Loucy (cell line): ENCODE measurements at regions not wholly inside any gene's neighbourhood (a gene's known extent, or its start where the extent isn't known, plus 50 kb on each side); places are given as distances from the start of the nearest gene placed in this dataset.

Experiments
- H2AFZ ChIP-seq: fragments of 200-600 bp; sonication (generic); 2 replicates; pipeline ENCODE4 v1.6.0; 2016; ENCODE audit warnings: antibody characterized with exemption, mild to moderate bottlenecking, low read length, moderate library complexity
- H3F3A ChIP-seq: fragments of 200-600 bp; 2 replicates; pipeline ENCODE4 v1.6.0; 2016; ENCODE audit warnings: antibody characterized with exemption, low read depth, mild to moderate bottlenecking
- H3K27me3 ChIP-seq: fragments of 200-600 bp; sonication (generic); 2 replicates; pipeline ENCODE4 v1.6.1; 2014; ENCODE audit warnings: low read length, mild to moderate bottlenecking; ENCODE audit not compliant: insufficient read depth, poor library complexity, severe bottlenecking
- H3K36me3 ChIP-seq: fragments of 200-600 bp; sonication (generic); 2 replicates; pipeline ENCODE4 v1.6.1; 2016; ENCODE audit warnings: low read length; ENCODE audit not compliant: insufficient read depth
- H3K4me1 ChIP-seq: fragments of 200-600 bp; sonication (generic); 2 replicates; pipeline ENCODE4 v1.5.1; 2014; ENCODE audit warnings: low read length, mild to moderate bottlenecking; ENCODE audit not compliant: insufficient read depth, poor library complexity, severe bottlenecking
- H3K4me2 ChIP-seq: fragments of 200-600 bp; sonication (generic); 2 replicates; pipeline ENCODE4 v1.6.0; 2014; ENCODE audit warnings: antibody characterized with exemption, low read length, low read depth, mild to moderate bottlenecking; ENCODE audit not compliant: poor library complexity, severe bottlenecking
- H3K4me3 ChIP-seq: fragments of 200-600 bp; sonication (generic); 2 replicates; pipeline ENCODE4 v1.5.1; 2014; ENCODE audit warnings: low read length, mild to moderate bottlenecking, mixed read lengths; ENCODE audit not compliant: poor library complexity, severe bottlenecking
- H3K79me2 ChIP-seq: fragments of 200-600 bp; sonication (generic); 2 replicates; pipeline ENCODE4 v1.6.1; 2014; ENCODE audit warnings: low read length; ENCODE audit not compliant: insufficient read depth
- H3K9ac ChIP-seq: fragments of 200-600 bp; sonication (generic); 2 replicates; pipeline ENCODE4 v1.6.0; 2014; ENCODE audit warnings: mild to moderate bottlenecking, low read depth, low read length, moderate library complexity; ENCODE audit not compliant: poor library complexity, severe bottlenecking
- H3K9me2 ChIP-seq: fragments of 200-600 bp; sonication (generic); replicated peaks from 2 replicates; pipeline ENCODE4 v1.6.1; 2016; ENCODE audit warnings: low read depth, low read length, mixed read lengths
- H3K9me3 ChIP-seq: fragments of 200-600 bp; sonication (generic); 2 replicates; pipeline ENCODE4 v1.6.1; 2014; ENCODE audit warnings: mild to moderate bottlenecking, antibody characterized with exemption, low read length, low read depth; ENCODE audit not compliant: insufficient read depth
- H4K20me1 ChIP-seq: fragments of 200-600 bp; sonication (generic); 2 replicates; pipeline ENCODE4 v1.6.0; 2014; ENCODE audit warnings: antibody characterized with exemption, low read length, mild to moderate bottlenecking; ENCODE audit not compliant: insufficient read depth, poor library complexity, severe bottlenecking
- CTCF ChIP-seq: fragments of 200-600 bp; sonication (generic); conservative IDR thresholded peaks from 2 replicates; pipeline ENCODE4 v1.5.1; 2014; ENCODE audit warnings: mild to moderate bottlenecking, antibody characterized with exemption, low read length
- EZH2phosphoT487 ChIP-seq: fragments of 200-600 bp; IDR thresholded peaks from 2 replicates; pipeline ENCODE4 v1.6.1; 2018; ENCODE audit warnings: antibody characterized with exemption, mild to moderate bottlenecking, moderate library complexity, borderline replicate concordance

DNA sequence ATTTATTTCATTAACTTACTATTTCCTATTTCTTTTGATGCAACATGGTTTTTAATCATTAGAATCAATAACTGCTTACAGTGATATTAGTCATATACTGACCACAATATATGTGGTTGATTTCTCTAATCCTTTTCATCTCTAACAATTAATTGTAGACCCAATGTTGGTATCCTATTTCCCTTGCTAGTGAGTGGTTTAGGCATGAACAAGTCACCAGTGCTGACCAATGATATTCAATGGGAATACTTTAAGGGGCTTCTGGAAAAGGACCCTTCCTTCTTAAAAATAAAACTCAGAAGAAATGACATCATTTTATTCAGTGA, 672.4 kb upstream of the GRAMD2B start:
- no peaks in the 10 kb centered on the region for H3K9me3 ChIP-seq
- H3F3A ChIP-seq: no peaks in the 10 kb centered on the region
- H3K9me2 ChIP-seq: no peaks in the 10 kb centered on the region
- no peak for TF ChIP-seq CTCF
- no peak for TF ChIP-seq EZH2phosphoT487
- no peak overlapping the region for H3K9ac ChIP-seq
- no peaks in the 10 kb centered on the region for H3K79me2 ChIP-seq
- no peak overlapping the region for H2AFZ ChIP-seq
- no peak overlapping the region for H3K4me3 ChIP-seq
- no peaks in the 10 kb centered on the region for H3K36me3 ChIP-seq
- H3K27me3 ChIP-seq: no peaks in the 10 kb centered on the region
- no peaks in the 10 kb centered on the region for H4K20me1 ChIP-seq
- H3K4me2 ChIP-seq: no peak overlapping the region
- no peaks in the 10 kb centered on the region for H3K4me1 ChIP-seq

- H3F3A ChIP-seq: no peaks in the 10 kb centered on the region
Observed at GRCh38 chr5:125756456-125756855, 666.8 kb upstream of the GRAMD2B start.

DNA sequence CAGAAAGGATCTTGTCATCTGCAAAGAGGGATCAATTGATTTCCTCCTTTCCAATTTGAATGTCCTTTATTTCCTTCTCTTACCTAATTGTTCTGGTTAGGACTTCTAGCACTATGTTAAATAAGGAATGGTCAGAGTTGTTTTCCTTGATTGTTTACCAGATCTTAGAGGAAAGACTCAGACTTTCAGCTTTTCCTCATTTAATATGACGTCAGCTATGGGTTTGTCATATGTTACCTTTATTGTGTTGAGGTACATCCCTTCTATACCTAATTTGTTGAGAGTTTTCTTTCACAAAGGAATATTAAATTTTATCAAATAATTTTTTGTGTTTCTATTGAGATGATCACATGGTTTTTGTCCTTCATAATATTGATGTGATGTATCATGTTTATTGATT, 656.5 kb upstream of the GRAMD2B start:
- H3K4me3 ChIP-seq: no peak overlapping the region
- H3K79me2 ChIP-seq: no peaks in the 10 kb centered on the region
- H2AFZ ChIP-seq: no peak overlapping the region
- no peaks in the 10 kb centered on the region for H3K9me2 ChIP-seq
- no peak overlapping the region for H3K4me2 ChIP-seq
- H3F3A ChIP-seq: no peaks in the 10 kb centered on the region
- no peaks in the 10 kb centered on the region for H3K27me3 ChIP-seq
- no peaks in the 10 kb centered on the region for H3K9me3 ChIP-seq
- no peak for TF ChIP-seq EZH2phosphoT487
- no peak for TF ChIP-seq CTCF
- no peaks in the 10 kb centered on the region for H3K36me3 ChIP-seq
- H4K20me1 ChIP-seq: no peaks in the 10 kb centered on the region
- H3K9ac ChIP-seq: no peak overlapping the region
- H3K4me1 ChIP-seq: no peaks in the 10 kb centered on the region

More at GRCh38 chr5:125756456-125756855, 666.8 kb upstream of the GRAMD2B start:
- H3K9me2 ChIP-seq: no peaks in the 10 kb centered on the region
- H4K20me1 ChIP-seq: no peaks in the 10 kb centered on the region
- H3K4me2 ChIP-seq: no peak overlapping the region
- H3K36me3 ChIP-seq: no peaks in the 10 kb centered on the region
- H3K4me1 ChIP-seq: no peaks in the 10 kb centered on the region
- H3K79me2 ChIP-seq: no peaks in the 10 kb centered on the region
- no peaks in the 10 kb centered on the region for H3K9me3 ChIP-seq
- no peak overlapping the region for H2AFZ ChIP-seq
- no peaks in the 10 kb centered on the region for H3K27me3 ChIP-seq
- TF ChIP-seq CTCF (no peak), EZH2phosphoT487 (no peak)
- H3K4me3 ChIP-seq: no peak overlapping the region
- H3K9ac ChIP-seq: no peak overlapping the region
